ENCODE measurements at regions not wholly inside any gene's neighbourhood (a gene's known extent, or its start where the extent isn't known, plus 50 kb on each side); places are given as distances from the start of the nearest gene placed in this dataset.
A peak's percentile ranks its signal among the peaks of the same experiment; 100 is the strongest.

DNA sequence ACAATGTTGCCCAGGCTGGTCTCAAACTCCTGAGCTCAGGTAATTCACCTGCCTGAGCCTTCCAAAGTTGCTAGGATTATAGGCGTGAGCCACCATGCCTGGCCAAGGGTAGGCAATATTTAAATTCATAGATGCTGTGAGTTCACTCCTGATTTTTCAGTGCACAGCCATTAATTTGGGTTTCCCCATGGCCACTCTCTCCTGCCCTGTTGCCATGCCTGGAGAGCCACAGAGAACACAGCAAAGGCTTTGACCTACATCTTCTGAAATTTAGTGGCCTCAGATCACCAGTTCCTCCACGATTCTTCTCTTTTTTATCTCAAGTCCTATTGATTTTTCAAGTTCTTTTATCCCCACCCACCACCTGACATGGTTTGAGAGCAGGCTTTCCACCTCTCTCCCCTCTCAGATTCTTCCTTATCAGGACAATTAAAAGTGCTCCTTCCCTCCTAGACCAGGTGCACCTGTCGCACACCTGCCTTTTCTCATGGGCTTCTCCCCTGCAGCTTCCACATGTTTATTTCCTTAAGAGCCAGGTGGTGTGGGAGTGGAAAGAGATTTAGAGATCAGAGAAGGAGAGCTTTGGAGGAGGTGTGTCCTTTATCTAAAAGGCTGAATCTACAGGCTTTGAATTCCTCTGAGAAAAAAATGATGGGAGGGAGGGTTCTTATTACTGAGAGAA is 123.8 kb downstream of the ADRA2A start:
- no peak for DNase-seq (ENCODE audit: low spot score)
- TF ChIP-seq CTCF (IDR thresholded peaks at IDR 0.05; ENCODE audit: extremely low read depth, missing control alignments): no peak

GRCh38 chr10:111203615-111204014 is 126.8 kb downstream of the ADRA2A start:
- DNase-seq (ENCODE audit: low spot score): no peak
- no peak for TF ChIP-seq CTCF (IDR thresholded peaks at IDR 0.05; ENCODE audit: extremely low read depth, missing control alignments)

DNA sequence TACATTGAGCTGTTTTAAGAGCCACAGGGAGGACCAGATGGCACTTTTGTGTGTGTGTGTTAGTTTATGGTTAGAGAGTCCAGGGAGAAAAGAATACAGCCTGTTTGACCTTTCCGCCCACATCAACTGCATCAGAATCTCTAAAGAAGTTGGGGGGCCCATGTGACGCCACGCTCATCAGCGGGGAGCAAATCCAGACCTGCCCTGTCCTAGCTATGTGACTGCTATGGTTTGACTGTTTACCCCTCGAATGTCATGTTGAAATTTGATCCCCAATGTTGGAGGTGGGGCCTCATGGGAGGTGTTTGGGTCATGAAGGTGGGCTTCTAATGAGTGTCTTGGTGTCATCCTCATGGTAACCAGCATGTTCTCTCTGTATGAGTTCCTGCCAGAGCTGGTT is 128.0 kb downstream of the ADRA2A start:
- TF ChIP-seq CTCF (IDR thresholded peaks at IDR 0.05; ENCODE audit: extremely low read depth, missing control alignments): no peak
- DNase-seq (ENCODE audit: low spot score): no peak

- DNase-seq (ENCODE audit: low spot score): no peak
- TF ChIP-seq CTCF (IDR thresholded peaks at IDR 0.05; ENCODE audit: extremely low read depth, missing control alignments): no peak
These were observed 129.7 kb downstream of the ADRA2A start for GRCh38 chr10:111206521-111206920.

DNA sequence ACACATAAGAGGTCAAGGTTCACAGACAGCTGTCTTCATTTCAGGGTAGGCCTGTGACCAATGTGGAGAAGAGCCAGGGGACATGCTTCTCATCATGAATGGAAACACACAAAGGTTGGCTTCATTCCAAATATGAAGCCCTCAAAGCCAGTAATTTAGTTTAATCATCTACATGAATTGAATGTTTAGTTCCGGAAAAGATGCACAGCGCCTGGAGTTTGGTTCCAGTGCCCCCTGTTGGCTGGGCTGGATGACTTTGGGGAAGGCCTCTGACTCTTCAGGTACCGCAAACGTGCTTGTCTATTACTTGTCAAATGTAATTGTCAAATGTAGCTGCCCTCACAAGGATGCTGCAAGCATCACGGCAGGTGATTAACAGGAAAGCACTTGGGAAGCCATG is 130.7 kb downstream of the ADRA2A start:
- no peak for TF ChIP-seq CTCF (IDR thresholded peaks at IDR 0.05; ENCODE audit: extremely low read depth, missing control alignments)
- peak; percentile 19 for DNase-seq (ENCODE audit: low spot score)

- no peak for TF ChIP-seq CTCF (IDR thresholded peaks at IDR 0.05; ENCODE audit: extremely low read depth, missing control alignments)
- DNase-seq (ENCODE audit: low spot score): no peak
These were observed 132.1 kb downstream of the ADRA2A start for GRCh38 chr10:111208951-111209350.

DNA sequence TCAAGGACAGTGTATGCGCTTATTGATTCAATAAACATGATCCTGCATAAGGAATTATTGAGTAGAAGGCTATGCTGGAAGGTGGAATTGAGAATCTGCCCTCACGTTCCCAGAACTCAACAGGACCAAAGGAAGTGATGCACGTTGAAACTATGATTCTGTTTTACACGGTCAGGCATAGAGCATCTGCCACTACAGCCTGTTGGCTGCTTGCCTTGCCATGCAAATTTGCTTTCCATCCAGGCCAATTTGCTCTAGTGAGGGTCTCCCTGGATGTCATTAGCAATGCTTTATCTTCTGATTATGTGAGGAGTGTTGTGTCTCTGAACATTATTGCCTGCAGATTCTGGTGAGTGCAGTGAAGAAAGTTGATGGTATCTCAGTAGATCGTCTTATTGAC is 132.9 kb downstream of the ADRA2A start:
- DNase-seq (ENCODE audit: low spot score): no peak

More for the DNA sequence above, 132.9 kb downstream of the ADRA2A start:
- no peak for TF ChIP-seq CTCF (IDR thresholded peaks at IDR 0.05; ENCODE audit: extremely low read depth, missing control alignments)

Measured in GM20000 (cell line).